Mammary epithelial cell (primary cell): ENCODE measurements at regions not wholly inside any gene's neighbourhood (a gene's known extent, or its start where the extent isn't known, plus 50 kb on each side); places are given as distances from the start of the nearest gene placed in this dataset.

Experiments used
- CTCF ChIP-seq, 2 donors: IDR thresholded peaks in 1 of 2; conservative IDR thresholded peaks in 1 of 2; 2 replicates each; pipeline ENCODE4 v1.5.1; 2011 to 2012; ENCODE audit warnings: inconsistent platforms in 2 of 2, low read length in 2 of 2, mild to moderate bottlenecking in 2 of 2, control low read depth in 1 of 2, low read depth in 1 of 2; ENCODE audit not compliant: insufficient read depth in 1 of 2; ENCODE audit errors: extremely low read depth in 1 of 2
- EZH2 ChIP-seq: IDR thresholded peaks from 2 replicates; pipeline ENCODE4 v1.6.1; 2012; ENCODE audit warnings: low read length, inconsistent platforms, borderline replicate concordance

GRCh38 chr3:163138258-163138657 lies 1641.7 kb downstream of the OTOL1 start:
- TF ChIP-seq CTCF (conservative IDR thresholded peaks at IDR 0.05 in 1 of 2, IDR thresholded peaks at IDR 0.05 in 1 of 2; ENCODE audit: extremely low read depth in 1 of 2, insufficient read depth in 1 of 2, low read depth in 1 of 2, low read length in 2 of 2) = no peak
- TF ChIP-seq EZH2 = no peak
